ENCODE measurements at regions not wholly inside any gene's neighbourhood (a gene's known extent, or its start where the extent isn't known, plus 50 kb on each side); places are given as distances from the start of the nearest gene placed in this dataset.
A peak's percentile ranks its signal among the peaks of the same experiment; 100 is the strongest.

- no peak for DNase-seq (ENCODE audit: low read depth in 2 of 2)
- no peak overlapping the region for H3K4me3 ChIP-seq (replicated peaks in 1 of 2; ENCODE audit: low read depth in 2 of 2, low read length in 2 of 2)
- TF ChIP-seq, protein P1, sequence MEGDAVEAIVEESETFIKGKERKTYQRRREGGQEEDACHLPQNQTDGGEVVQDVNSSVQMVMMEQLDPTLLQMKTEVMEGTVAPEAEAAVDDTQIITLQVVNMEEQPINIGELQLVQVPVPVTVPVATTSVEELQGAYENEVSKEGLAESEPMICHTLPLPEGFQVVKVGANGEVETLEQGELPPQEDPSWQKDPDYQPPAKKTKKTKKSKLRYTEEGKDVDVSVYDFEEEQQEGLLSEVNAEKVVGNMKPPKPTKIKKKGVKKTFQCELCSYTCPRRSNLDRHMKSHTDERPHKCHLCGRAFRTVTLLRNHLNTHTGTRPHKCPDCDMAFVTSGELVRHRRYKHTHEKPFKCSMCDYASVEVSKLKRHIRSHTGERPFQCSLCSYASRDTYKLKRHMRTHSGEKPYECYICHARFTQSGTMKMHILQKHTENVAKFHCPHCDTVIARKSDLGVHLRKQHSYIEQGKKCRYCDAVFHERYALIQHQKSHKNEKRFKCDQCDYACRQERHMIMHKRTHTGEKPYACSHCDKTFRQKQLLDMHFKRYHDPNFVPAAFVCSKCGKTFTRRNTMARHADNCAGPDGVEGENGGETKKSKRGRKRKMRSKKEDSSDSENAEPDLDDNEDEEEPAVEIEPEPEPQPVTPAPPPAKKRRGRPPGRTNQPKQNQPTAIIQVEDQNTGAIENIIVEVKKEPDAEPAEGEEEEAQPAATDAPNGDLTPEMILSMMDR (IDR thresholded peaks at IDR 0.05; ENCODE audit: low read depth, low read length) = no peak
These were observed 133.5 kb downstream of the BTC start for GRCh38 chr4:74660866-74661265.

DNA sequence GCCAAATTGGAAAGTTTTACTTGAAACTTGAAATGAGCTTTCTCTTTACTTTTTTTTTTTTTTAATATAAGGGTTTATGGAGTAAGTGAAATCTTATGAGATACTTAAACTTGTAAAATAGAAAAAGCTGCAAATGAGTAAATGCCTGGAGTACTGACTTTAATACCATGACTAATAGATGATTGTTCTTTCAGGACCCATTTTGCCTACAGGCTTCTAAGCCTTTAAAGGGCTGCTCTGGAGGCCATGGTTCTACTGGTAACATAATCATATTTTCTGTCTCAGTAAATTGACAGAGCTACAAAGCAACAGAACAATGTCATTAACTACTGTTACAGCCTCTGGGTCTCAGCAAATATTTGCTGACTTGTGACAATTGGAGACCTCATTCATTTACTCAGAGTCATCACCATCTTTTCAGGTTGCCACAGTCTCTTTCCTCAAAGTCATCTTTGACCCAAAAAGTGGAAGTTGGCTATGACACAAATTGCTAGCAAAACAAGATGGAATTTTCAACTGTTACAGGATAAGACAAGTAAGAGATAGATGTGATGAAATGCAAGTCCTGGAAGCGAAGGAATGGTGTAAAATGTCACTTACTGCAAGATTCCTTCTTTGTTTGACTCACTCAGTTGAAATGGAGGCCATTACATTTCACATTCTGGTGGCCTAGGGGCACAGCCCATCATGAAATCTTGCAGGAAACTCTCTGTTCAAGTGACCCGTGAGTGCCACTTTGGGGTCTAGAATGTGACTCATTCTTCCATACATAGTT is 132.7 kb downstream of the BTC start:
- H3K4me3 ChIP-seq (replicated peaks in 1 of 2; ENCODE audit: low read depth in 2 of 2, low read length in 2 of 2) = no peak overlapping the region
- DNase-seq (ENCODE audit: low read depth in 2 of 2) = peak; percentile 53 to 69
- TF ChIP-seq, protein P1 (IDR thresholded peaks at IDR 0.05; ENCODE audit: low read depth, low read length) = no peak

GRCh38 chr4:74663631-74664030 is 130.7 kb downstream of the BTC start:
- DNase-seq (ENCODE audit: low read depth in 2 of 2) = no peak
- H3K4me3 ChIP-seq (replicated peaks in 1 of 2; ENCODE audit: low read depth in 2 of 2, low read length in 2 of 2) = no peak overlapping the region
- TF ChIP-seq, protein P1 (IDR thresholded peaks at IDR 0.05; ENCODE audit: low read depth, low read length) = no peak

GRCh38 chr4:74665346-74665745 is 129.0 kb downstream of the BTC start:
- DNase-seq (ENCODE audit: low read depth in 2 of 2) = no peak
- H3K4me3 ChIP-seq (replicated peaks in 1 of 2; ENCODE audit: low read depth in 2 of 2, low read length in 2 of 2) = no peak overlapping the region
- TF ChIP-seq, protein P1 (IDR thresholded peaks at IDR 0.05; ENCODE audit: low read depth, low read length) = no peak

GRCh38 chr4:74665876-74666275 is 128.4 kb downstream of the BTC start:
- TF ChIP-seq, protein P1 (IDR thresholded peaks at IDR 0.05; ENCODE audit: low read depth, low read length) = no peak
- no peak for DNase-seq (ENCODE audit: low read depth in 2 of 2)
- no peak overlapping the region for H3K4me3 ChIP-seq (replicated peaks in 1 of 2; ENCODE audit: low read depth in 2 of 2, low read length in 2 of 2)

DNA sequence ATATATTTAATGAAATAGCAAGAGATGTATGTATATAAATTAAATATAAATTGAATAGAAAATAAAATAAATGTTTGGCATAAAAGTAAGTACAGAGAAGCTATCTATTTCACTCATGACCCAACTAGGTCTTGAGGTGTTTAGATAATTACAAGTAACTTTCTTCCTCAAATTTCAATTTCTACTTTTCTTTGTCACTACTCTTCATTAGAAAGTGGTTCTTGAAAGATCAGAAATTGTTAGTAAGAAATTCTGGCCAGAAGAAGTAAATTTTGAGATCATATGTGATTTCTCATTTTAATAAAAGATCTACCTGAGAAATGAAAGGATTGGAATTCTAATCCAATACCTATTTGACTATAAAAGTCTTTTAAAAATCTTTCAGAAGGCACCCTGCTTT is 126.9 kb downstream of the BTC start:
- no peak for DNase-seq (ENCODE audit: low read depth in 2 of 2)
- H3K4me3 ChIP-seq (replicated peaks in 1 of 2; ENCODE audit: low read depth in 2 of 2, low read length in 2 of 2) = no peak overlapping the region
- TF ChIP-seq, protein P1 (IDR thresholded peaks at IDR 0.05; ENCODE audit: low read depth, low read length) = no peak

DNA sequence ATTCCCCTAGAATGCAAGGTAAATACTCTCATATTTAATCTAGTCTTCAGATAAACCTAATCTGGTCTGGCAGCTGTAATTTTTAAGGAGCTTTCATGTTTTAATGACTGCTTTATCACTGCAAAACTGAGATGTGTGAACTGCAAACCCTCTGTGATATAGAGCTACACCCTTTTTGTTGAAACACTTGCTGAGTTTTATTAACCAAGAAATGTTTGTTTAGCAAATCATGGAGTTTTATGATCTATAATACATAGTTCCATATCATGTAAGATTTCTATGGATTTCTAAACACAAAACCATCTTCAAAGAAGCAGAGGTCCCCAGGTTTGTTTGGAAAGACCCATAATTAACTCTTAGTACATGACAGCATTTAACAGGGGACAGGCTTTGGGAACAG is 126.4 kb downstream of the BTC start:
- DNase-seq (ENCODE audit: low read depth in 2 of 2) = no peak
- TF ChIP-seq, protein P1 (IDR thresholded peaks at IDR 0.05; ENCODE audit: low read depth, low read length) = no peak
- no peak overlapping the region for H3K4me3 ChIP-seq (replicated peaks in 1 of 2; ENCODE audit: low read depth in 2 of 2, low read length in 2 of 2)

Measured in cardiac fibroblast (primary cell).